ENCODE measurements at regions not wholly inside any gene's neighbourhood (a gene's known extent, or its start where the extent isn't known, plus 50 kb on each side); places are given as distances from the start of the nearest gene placed in this dataset.

DNA sequence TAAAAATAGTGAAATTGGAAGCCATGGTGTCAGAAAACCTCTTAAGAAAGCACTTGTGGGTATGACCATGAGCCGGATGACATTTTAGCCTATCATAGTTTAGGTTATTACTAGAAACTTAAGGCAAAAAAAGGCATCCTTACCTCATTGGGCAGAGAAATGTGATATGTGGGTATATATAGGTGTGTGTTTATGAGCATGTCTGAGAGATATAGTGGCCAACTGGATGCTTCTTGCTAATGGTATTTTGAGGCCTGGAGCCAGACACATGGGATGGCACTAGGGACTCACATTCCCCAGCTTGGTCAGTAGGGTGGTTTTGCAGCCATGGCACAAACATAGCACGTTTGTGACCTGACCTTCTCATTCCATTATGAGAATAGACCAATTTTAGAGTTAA lies 295.6 kb upstream of the MEF2C start (continued):
- TF ChIP-seq SP2 (IDR thresholded peaks at IDR 0.05; ENCODE audit: low read length), result no peak
- no peak for TF ChIP-seq POLR2A (IDR thresholded peaks at IDR 0.05; ENCODE audit: control extremely low read depth in 1 of 2, low read depth in 2 of 2, low read length in 2 of 2)
